HUDEP-2 (cell line): ENCODE measurements at regions not wholly inside any gene's neighbourhood (a gene's known extent, or its start where the extent isn't known, plus 50 kb on each side); places are given as distances from the start of the nearest gene placed in this dataset.

ENCODE experiments used
- DNase-seq, 76 experiments: peaks; one replicate each; lab custom pipeline; 2025; ENCODE audit not compliant: unreplicated experiment in 76 of 76; lab: John Stamatoyannopoulos, UW

DNA sequence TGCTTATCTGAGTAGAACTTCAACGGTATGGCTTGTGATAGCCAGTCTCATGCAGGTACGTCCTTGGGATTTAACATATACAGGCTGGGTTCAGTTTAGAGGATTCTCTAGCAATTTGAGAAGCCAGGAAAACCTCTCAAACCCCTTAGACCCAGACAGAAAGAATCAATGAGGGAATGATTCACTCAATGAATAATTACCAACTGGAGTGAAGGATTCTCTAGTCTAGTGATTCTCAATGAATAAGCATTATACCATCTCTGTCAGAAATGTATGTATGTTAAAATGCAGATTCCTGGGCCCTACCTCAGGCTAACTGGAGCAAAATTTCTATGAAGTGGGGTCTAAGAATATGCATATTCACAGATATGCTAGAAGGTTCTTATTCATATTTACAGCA lies 54.5 kb upstream of the APP start:
- DNase-seq, result no peak

DNA sequence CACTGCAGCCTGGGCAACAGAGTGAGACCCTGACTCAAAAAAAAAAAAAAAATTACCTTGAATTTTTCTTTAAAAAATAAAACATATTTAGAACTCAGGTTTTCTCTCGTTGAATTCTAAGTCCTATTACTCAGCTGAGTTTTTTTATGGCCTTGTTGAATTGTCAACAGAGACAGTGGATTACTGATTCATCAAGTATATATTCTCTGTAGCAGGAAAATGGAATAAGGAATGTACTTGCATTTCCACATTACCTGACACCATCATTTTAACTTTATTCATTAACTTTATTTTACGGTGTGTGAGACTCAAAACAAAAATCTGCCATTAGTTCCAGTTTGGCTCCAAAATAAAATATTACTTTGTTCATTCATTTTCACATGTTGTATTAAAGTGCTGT lies 53.8 kb upstream of the APP start:
- no peak for DNase-seq
